Left ventricle myocardium inferior (tissue), 1 donor: ENCODE measurements at regions not wholly inside any gene's neighbourhood (a gene's known extent, or its start where the extent isn't known, plus 50 kb on each side); places are given as distances from the start of the nearest gene placed in this dataset.

Experiments
- DNase-seq: peaks from one replicate; pipeline ENCODE4 v3.0.0-alpha.2; 2020
- H3K27ac ChIP-seq: fragments of 200-600 bp; replicated peaks from 2 replicates; pipeline ENCODE4 v1.8.0; 2021
- H3K27me3 ChIP-seq: fragments of 200-600 bp; 2 replicates; pipeline ENCODE4 v1.8.0; 2021; ENCODE audit warnings: low read depth
- H3K36me3 ChIP-seq: fragments of 200-600 bp; 2 replicates; pipeline ENCODE4 v1.8.0; 2021
- H3K4me1 ChIP-seq: fragments of 200-600 bp; 2 replicates; pipeline ENCODE4 v1.8.0; 2021
- H3K4me3 ChIP-seq: fragments of 200-600 bp; 2 replicates; pipeline ENCODE4 v1.8.0; 2021; ENCODE audit warnings: mild to moderate bottlenecking, moderate library complexity
- H3K9me3 ChIP-seq: fragments of 200-600 bp; replicated peaks from 2 replicates; pipeline ENCODE4 v1.8.0; 2021
- CTCF ChIP-seq: fragments of 200-600 bp; IDR thresholded peaks from 2 replicates; pipeline ENCODE4 v1.8.0; 2021; ENCODE audit warnings: antibody characterized with exemption, mild to moderate bottlenecking, borderline replicate concordance
- intact Hi-C: fragments of 100-400 bp; cut with micrococcal nuclease; formaldehyde crosslinking; loops from one replicate; pipeline ENCODE4 v1.11.0; 2022
- donor health status: DM: no; HTN: yes; CAD: no; lungs with severe emphysema.

DNA sequence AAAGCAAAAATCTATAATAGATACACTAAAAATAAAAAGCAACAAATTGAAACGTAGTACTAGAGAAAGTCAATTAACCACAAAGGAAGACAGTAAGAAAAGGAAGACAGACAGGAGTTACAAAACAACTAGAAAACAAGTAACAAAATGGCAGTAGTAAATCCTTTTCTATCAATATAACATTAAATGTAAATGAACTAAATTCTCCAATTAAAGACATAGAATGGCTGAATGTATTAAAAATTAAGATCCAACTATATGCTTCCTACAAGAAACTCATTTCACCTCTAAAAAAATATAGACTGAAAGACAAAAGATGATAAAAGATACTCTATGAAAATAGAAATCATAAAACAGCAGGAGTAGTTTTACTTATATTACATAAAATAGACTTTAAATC, 79.1 kb downstream of the CTH start:
- Histone ChIP-seq H3K4me3 (no peak overlapping the region), H3K4me1 (peaks cover 12% of the 10 kb centered on the region), H3K36me3 (no peaks in the 10 kb centered on the region), H3K27me3 (no peaks in the 10 kb centered on the region), H3K27ac (no peak overlapping the region), H3K9me3 (peaks cover 4% of the 10 kb centered on the region)
- DNase-seq: no peak
- no peak for TF ChIP-seq CTCF
- intact Hi-C loops: no loop called here

GRCh38 chr1:70495370-70495769, 84.3 kb downstream of the CTH start:
- Histone ChIP-seq H3K4me1 (no peaks in the 10 kb centered on the region), H3K27me3 (no peaks in the 10 kb centered on the region), H3K9me3 (no peaks in the 10 kb centered on the region), H3K36me3 (no peaks in the 10 kb centered on the region), H3K27ac (no peak overlapping the region), H3K4me3 (no peak overlapping the region)
- DNase-seq: no peak
- TF ChIP-seq CTCF: no peak
- intact Hi-C loops: no loop called here

GRCh38 chr1:70496181-70496580, 85.1 kb downstream of the CTH start:
- no peak overlapping the region for H3K27ac ChIP-seq
- no peaks in the 10 kb centered on the region for H3K9me3 ChIP-seq
- no peak overlapping the region for H3K4me3 ChIP-seq
- no peaks in the 10 kb centered on the region for H3K36me3 ChIP-seq
- intact Hi-C loops: no loop called here
- TF ChIP-seq CTCF: no peak
- no peaks in the 10 kb centered on the region for H3K4me1 ChIP-seq
- no peak for DNase-seq
- H3K27me3 ChIP-seq: no peaks in the 10 kb centered on the region

DNA sequence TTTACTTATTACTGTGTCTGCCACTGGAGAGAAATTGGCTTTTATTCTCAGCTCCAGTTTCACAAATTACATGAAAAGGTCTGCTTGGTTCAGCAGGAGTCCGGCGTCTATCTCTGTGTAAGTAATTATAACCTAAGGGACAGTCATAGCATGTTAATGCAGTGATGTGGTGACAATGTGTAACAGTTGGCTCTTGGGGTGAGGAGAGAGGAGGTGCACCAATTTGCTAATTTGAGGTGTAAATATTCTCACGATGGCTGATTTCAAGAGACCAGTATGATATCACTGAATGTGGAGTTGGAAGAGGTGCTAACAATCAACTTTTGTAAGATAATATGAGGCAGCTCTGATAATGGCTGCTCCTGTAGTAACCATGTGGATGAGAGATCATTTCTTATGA, 86.1 kb downstream of the CTH start:
- H3K36me3 ChIP-seq: no peaks in the 10 kb centered on the region
- no peaks in the 10 kb centered on the region for H3K4me1 ChIP-seq
- DNase-seq: no peak
- intact Hi-C loops: no loop called here
- H3K27me3 ChIP-seq: peaks cover 2% of the 10 kb centered on the region
- TF ChIP-seq CTCF: no peak
- H3K27ac ChIP-seq: no peak overlapping the region
- no peak overlapping the region for H3K4me3 ChIP-seq
- no peaks in the 10 kb centered on the region for H3K9me3 ChIP-seq

GRCh38 chr1:70498666-70499065, 87.6 kb downstream of the CTH start:
- no peak for TF ChIP-seq CTCF
- intact Hi-C loops: no loop called here
- Histone ChIP-seq H3K4me1 (no peaks in the 10 kb centered on the region), H3K27me3 (peaks cover 6% of the 10 kb centered on the region), H3K9me3 (no peaks in the 10 kb centered on the region), H3K36me3 (no peaks in the 10 kb centered on the region), H3K27ac (no peak overlapping the region), H3K4me3 (no peak overlapping the region)
- DNase-seq: no peak

GRCh38 chr1:70499695-70500094, 88.6 kb downstream of the CTH start:
- TF ChIP-seq CTCF: no peak
- H3K9me3 ChIP-seq: no peaks in the 10 kb centered on the region
- no peaks in the 10 kb centered on the region for H3K36me3 ChIP-seq
- intact Hi-C loops: loop anchor here (10.0 kb wide), 1 partner anchor 65 kb away; no protein-coding TSS in a partner anchor
- H3K27ac ChIP-seq: no peak overlapping the region
- no peaks in the 10 kb centered on the region for H3K4me1 ChIP-seq
- H3K27me3 ChIP-seq: peaks cover 6% of the 10 kb centered on the region
- no peak overlapping the region for H3K4me3 ChIP-seq
- DNase-seq: no peak
